ENCODE measurements at regions not wholly inside any gene's neighbourhood (a gene's known extent, or its start where the extent isn't known, plus 50 kb on each side); places are given as distances from the start of the nearest gene placed in this dataset.
A peak's percentile ranks its signal among the peaks of the same experiment; 100 is the strongest.
"Not testable (repeated sequence)": the region's sequence is repeated elsewhere in the genome, so short reads cannot be mapped to it uniquely, and the experiment has no call there.

- Histone ChIP-seq H3K9me3 (no peaks in the 10 kb centered on the region), H3K4me1 (no peaks in the 10 kb centered on the region), H3K27ac (no peak overlapping the region), H3K4me3 (no peak overlapping the region), H3K4me2 (no peak overlapping the region)
- WGBS (ENCODE audit: missing lambda C conversion rate): 90% methylated on average over 3 of the region's 3 CpGs
- DNase-seq (ENCODE audit: low read depth in 1 of 2, low spot score in 1 of 2) (no peak), FAIRE-seq (no peak), ATAC-seq (no peak)
- TF ChIP-seq HOXB5 (CRISPR knock-in tag; IDR thresholded peaks at IDR 0.05) (no peak), MAX (IDR thresholded peaks at IDR 0.05) (no peak), FOSB (CRISPR knock-in tag; IDR thresholded peaks at IDR 0.05) (no peak)
- POLR2A ChIA-PET: no interaction called here
- CTCF ChIA-PET: no interaction called here
Observed at GRCh38 chr13:44649104-44649428, 72.9 kb upstream of the TSC22D1 start.

- no peak overlapping the region for H3K4me2 ChIP-seq
- CTCF ChIA-PET: interaction anchor here (1.5 kb wide), 1 partner anchor 165 kb away, joined by 4 read pairs; no protein-coding TSS in a partner anchor
- DNase-seq (ENCODE audit: low read depth in 1 of 2, low spot score in 1 of 2) (peak in 1 of 2 experiments; percentile 6), FAIRE-seq (no peak), ATAC-seq (no peak)
- WGBS (ENCODE audit: missing lambda C conversion rate): 41% methylated on average over 2 of the region's 2 CpGs
- H3K4me3 ChIP-seq: no peak overlapping the region
- no peaks in the 10 kb centered on the region for H3K9me3 ChIP-seq
- TF ChIP-seq ATOH8 (CRISPR knock-in tag; IDR thresholded peaks at IDR 0.05; ENCODE audit: low read depth) (no peak), BHLHE40 (IDR thresholded peaks at IDR 0.05; ENCODE audit: low read depth, low read length) (no peak), MAFK (IDR thresholded peaks at IDR 0.05; ENCODE audit: partially characterized antibody) (no peak), PBX3 (IDR thresholded peaks at IDR 0.05) (no peak), TP53 (CRISPR knock-in tag; IDR thresholded peaks at IDR 0.05) (no peak), CTCF (IDR thresholded peaks at IDR 0.05) (0 out of 3 replicates have a peak, but pooled peaks have one; percentile 14), RCOR1 (IDR thresholded peaks at IDR 0.05; ENCODE audit: low read depth, low read length) (no peak), FOSL2 (IDR thresholded peaks at IDR 0.05) (no peak), FOSL2 (CRISPR knock-in tag; IDR thresholded peaks at IDR 0.05) (no peak), RAD21 (conservative IDR thresholded peaks at IDR 0.05 in 1 of 2, IDR thresholded peaks at IDR 0.05 in 1 of 2) (0 out of 5 replicates have a peak, but pooled peaks of 1 of the 2 experiments have one; percentile 10), ELK1 (IDR thresholded peaks at IDR 0.05; ENCODE audit: low read depth, low read length) (no peak)
- no peak overlapping the region for H3K27ac ChIP-seq
- no peaks in the 10 kb centered on the region for H3K4me1 ChIP-seq
- POLR2A ChIA-PET: no interaction called here
Observed at GRCh38 chr13:44648392-44649103, 72.4 kb upstream of the TSC22D1 start.

GRCh38 chr13:44647560-44647959, 71.4 kb upstream of the TSC22D1 start:
- DNase-seq (ENCODE audit: low read depth in 1 of 2, low spot score in 1 of 2); POLR2A ChIA-PET: not testable (repeated sequence)
- CTCF ChIA-PET: interaction anchor here (1.5 kb wide), 1 partner anchor 164 kb away, joined by 4 read pairs; no protein-coding TSS in a partner anchor

More at GRCh38 chr13:44647560-44647959, 71.4 kb upstream of the TSC22D1 start:
- FAIRE-seq, ATAC-seq, H3K9me3 ChIP-seq, H3K4me2 ChIP-seq, H3K4me1 ChIP-seq, H3K4me3 ChIP-seq, H3K27ac ChIP-seq: not testable (repeated sequence)
- 67% methylated on average over 1 of the region's 1 CpG for WGBS (ENCODE audit: missing lambda C conversion rate)
- peak; percentile 61 for TF ChIP-seq ZC3H11A (IDR thresholded peaks at IDR 0.05)
